ENCODE measurements at regions not wholly inside any gene's neighbourhood (a gene's known extent, or its start where the extent isn't known, plus 50 kb on each side); places are given as distances from the start of the nearest gene placed in this dataset.

DNA sequence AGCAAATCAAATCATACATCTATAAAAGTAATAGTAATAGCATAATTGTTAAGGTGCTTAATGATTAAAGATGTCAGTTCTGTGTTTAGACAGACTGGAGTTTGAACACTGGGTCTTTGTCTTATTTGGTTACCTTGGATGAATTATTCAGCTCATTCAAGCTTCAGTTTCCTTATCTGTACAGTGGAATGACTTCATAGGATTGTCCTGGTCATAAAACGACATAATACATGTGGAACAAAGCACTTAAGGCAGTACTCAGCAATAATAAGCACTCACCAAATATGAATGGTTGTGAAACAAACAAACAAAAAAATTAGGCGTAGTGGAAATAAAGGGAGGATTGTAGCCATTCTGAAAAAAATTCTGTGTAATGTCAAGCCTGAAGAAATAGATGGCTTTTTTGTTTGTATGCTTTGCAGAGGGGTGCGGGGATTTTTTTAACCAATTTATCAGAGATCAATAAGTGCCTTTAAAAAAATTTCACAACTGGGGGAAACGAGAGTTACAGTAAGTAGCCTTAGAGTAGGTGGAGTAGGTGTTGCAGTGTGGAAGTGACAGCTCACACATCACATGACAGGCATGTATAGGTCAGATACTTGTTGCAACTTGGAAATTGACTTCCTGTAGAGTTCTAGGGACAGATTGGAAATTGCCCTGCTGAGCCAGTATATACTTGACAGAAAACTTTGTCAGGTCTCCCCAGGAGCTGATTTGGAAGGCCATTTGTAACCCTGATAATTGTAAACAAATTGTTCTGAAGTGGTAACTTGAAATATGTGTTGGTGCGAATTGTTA, 157.7 kb downstream of the SLC15A5 start:
- peak; percentile 1 for DNase-seq (ENCODE audit: unreplicated experiment)
- POLR2A ChIA-PET, result no interaction called here
- Mint-ChIP-seq H3K27ac (ENCODE audit: low read depth, unreplicated experiment) (no peak overlapping the region), H3K4me1 (ENCODE audit: insufficient read depth, unreplicated experiment) (peaks cover 9% of the 10 kb centered on the region), H3K36me3 (ENCODE audit: insufficient read depth, unreplicated experiment) (no peaks in the 10 kb centered on the region), H3K27me3 (ENCODE audit: insufficient read depth, unreplicated experiment) (no peaks in the 10 kb centered on the region), H3K4me3 (ENCODE audit: unreplicated experiment) (no peak overlapping the region), H3K9me3 (ENCODE audit: unreplicated experiment) (no peaks in the 10 kb centered on the region)
- TF ChIP-seq, protein P1, sequence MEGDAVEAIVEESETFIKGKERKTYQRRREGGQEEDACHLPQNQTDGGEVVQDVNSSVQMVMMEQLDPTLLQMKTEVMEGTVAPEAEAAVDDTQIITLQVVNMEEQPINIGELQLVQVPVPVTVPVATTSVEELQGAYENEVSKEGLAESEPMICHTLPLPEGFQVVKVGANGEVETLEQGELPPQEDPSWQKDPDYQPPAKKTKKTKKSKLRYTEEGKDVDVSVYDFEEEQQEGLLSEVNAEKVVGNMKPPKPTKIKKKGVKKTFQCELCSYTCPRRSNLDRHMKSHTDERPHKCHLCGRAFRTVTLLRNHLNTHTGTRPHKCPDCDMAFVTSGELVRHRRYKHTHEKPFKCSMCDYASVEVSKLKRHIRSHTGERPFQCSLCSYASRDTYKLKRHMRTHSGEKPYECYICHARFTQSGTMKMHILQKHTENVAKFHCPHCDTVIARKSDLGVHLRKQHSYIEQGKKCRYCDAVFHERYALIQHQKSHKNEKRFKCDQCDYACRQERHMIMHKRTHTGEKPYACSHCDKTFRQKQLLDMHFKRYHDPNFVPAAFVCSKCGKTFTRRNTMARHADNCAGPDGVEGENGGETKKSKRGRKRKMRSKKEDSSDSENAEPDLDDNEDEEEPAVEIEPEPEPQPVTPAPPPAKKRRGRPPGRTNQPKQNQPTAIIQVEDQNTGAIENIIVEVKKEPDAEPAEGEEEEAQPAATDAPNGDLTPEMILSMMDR (IDR thresholded peaks at IDR 0.05; ENCODE audit: unreplicated experiment), result no peak
- CTCF ChIA-PET, result no interaction called here
- BruUV-seq (replicated peaks), result no TSS peak
- intact Hi-C loops (cut with micrococcal nuclease), result no loop called here

GRCh38 chr12:16118586-16118985, 158.9 kb downstream of the SLC15A5 start:
- no peak overlapping the region for H3K4me3 Mint-ChIP-seq (ENCODE audit: unreplicated experiment)
- no TSS peak for BruUV-seq (replicated peaks)
- ChIA-PET CTCF (interaction anchor here (0.6 kb wide), 1 partner anchor 46 kb away, joined by 4 read pairs; no protein-coding TSS in a partner anchor), POLR2A (no interaction called here)
- H3K9me3 Mint-ChIP-seq (ENCODE audit: unreplicated experiment), result no peaks in the 10 kb centered on the region
- H3K27ac Mint-ChIP-seq (ENCODE audit: low read depth, unreplicated experiment), result no peak overlapping the region
- H3K36me3 Mint-ChIP-seq (ENCODE audit: insufficient read depth, unreplicated experiment), result no peaks in the 10 kb centered on the region
- peaks cover 9% of the 10 kb centered on the region for H3K4me1 Mint-ChIP-seq (ENCODE audit: insufficient read depth, unreplicated experiment)
- no peak for DNase-seq (ENCODE audit: unreplicated experiment)
- intact Hi-C loops (cut with micrococcal nuclease), result no loop called here
- TF ChIP-seq, protein P1 (IDR thresholded peaks at IDR 0.05; ENCODE audit: unreplicated experiment), result no peak
- no peaks in the 10 kb centered on the region for H3K27me3 Mint-ChIP-seq (ENCODE audit: insufficient read depth, unreplicated experiment)

DNA sequence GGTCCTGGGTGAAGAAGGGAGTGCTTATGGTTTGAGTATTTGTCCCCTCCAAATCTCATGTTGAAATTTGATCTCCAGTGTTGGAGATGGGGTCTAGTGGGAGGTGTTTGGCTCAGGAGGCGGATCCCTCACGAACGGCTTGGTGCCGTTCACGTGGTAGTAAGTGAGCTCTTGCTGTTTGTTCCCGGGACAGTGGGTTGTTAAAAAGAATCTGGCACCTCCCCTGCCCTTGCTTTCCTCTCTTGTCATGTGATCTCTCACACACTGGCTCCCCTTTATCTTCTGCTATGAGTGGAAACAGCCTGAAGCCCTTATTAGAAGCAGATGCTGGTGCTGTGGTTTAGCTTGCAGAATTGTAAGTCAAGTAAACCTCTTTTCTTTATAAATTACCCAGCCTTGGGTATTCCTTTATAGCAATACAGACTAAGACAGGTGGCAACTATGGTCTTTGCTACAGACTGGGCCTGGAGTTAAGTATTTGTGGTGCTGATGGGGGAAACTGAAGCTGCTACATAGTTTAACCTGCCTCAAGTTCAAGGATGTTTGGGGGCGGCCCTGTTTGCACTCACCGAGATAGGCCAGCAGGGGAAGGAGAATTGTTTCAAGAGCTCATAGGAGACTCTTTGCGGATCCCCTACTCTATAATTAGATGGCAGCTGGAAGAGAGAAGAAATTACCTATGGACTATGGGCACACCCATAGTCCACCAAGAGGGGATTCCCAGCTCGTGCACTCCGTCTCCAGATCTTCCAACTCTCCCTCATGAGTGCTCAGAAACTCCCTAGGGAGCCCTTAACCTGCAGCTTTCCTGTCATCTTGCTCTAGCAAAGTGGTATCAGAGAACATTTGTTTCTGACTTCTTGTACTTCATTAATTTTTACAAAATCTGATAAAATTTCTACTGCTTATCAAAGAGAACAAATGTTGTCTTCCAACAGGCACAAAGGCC, 164.6 kb downstream of the SLC15A5 start:
- intact Hi-C loops (cut with micrococcal nuclease), result no loop called here
- no peak overlapping the region for H3K27ac Mint-ChIP-seq (ENCODE audit: low read depth, unreplicated experiment)
- POLR2A ChIA-PET, result interaction anchor here (0.5 to 0.6 kb wide), 2 partner anchors 12 to 145 kb away, joined by 3 read pairs; no protein-coding TSS in a partner anchor
- TF ChIP-seq, protein P1 (IDR thresholded peaks at IDR 0.05; ENCODE audit: unreplicated experiment), result no peak
- DNase-seq (ENCODE audit: unreplicated experiment), result peak; percentile 6
- H3K4me1 Mint-ChIP-seq (ENCODE audit: insufficient read depth, unreplicated experiment), result no peaks in the 10 kb centered on the region
- peaks cover 13% of the 10 kb centered on the region for H3K27me3 Mint-ChIP-seq (ENCODE audit: insufficient read depth, unreplicated experiment)
- no peaks in the 10 kb centered on the region for H3K36me3 Mint-ChIP-seq (ENCODE audit: insufficient read depth, unreplicated experiment)
- H3K4me3 Mint-ChIP-seq (ENCODE audit: unreplicated experiment), result no peak overlapping the region
- CTCF ChIA-PET, result no interaction called here
- no TSS peak for BruUV-seq (replicated peaks)
- H3K9me3 Mint-ChIP-seq (ENCODE audit: unreplicated experiment), result no peaks in the 10 kb centered on the region

GRCh38 chr12:16112130-16112529, 165.4 kb downstream of the SLC15A5 start:
- no peak for DNase-seq (ENCODE audit: unreplicated experiment)
- intact Hi-C loops (cut with micrococcal nuclease), result no loop called here
- no peaks in the 10 kb centered on the region for H3K4me1 Mint-ChIP-seq (ENCODE audit: insufficient read depth, unreplicated experiment)
- no peak overlapping the region for H3K4me3 Mint-ChIP-seq (ENCODE audit: unreplicated experiment)
- CTCF ChIA-PET, result no interaction called here
- POLR2A ChIA-PET, result interaction anchor here (0.6 kb wide), 1 partner anchor 144 kb away, joined by 3 read pairs; no protein-coding TSS in a partner anchor
- H3K27ac Mint-ChIP-seq (ENCODE audit: low read depth, unreplicated experiment), result no peak overlapping the region
- no TSS peak for BruUV-seq (replicated peaks)
- peaks cover 16% of the 10 kb centered on the region for H3K27me3 Mint-ChIP-seq (ENCODE audit: insufficient read depth, unreplicated experiment)
- H3K36me3 Mint-ChIP-seq (ENCODE audit: insufficient read depth, unreplicated experiment), result no peaks in the 10 kb centered on the region
- H3K9me3 Mint-ChIP-seq (ENCODE audit: unreplicated experiment), result no peaks in the 10 kb centered on the region
- TF ChIP-seq, protein P1 (IDR thresholded peaks at IDR 0.05; ENCODE audit: unreplicated experiment), result no peak
